Neural progenitor cell (in vitro differentiated cells): ENCODE measurements at regions not wholly inside any gene's neighbourhood (a gene's known extent, or its start where the extent isn't known, plus 50 kb on each side); places are given as distances from the start of the nearest gene placed in this dataset.

Experiments
- CTCF ChIP-seq: fragments of 200-600 bp; sonication (generic); IDR thresholded peaks from 2 replicates; pipeline ENCODE4 v1.5.1; 2017; ENCODE audit warnings: antibody characterized with exemption, mild to moderate bottlenecking
- EZH2 ChIP-seq: fragments of 200-600 bp; sonication (generic); IDR thresholded peaks from 2 replicates; pipeline ENCODE4 v1.6.1; 2017; ENCODE audit warnings: antibody characterized with exemption, mild to moderate bottlenecking, moderate library complexity
- EZH2phosphoT487 ChIP-seq: fragments of 200-600 bp; sonication (generic); IDR thresholded peaks from 2 replicates; pipeline ENCODE4 v1.6.1; 2017; ENCODE audit warnings: antibody characterized with exemption

- TF ChIP-seq CTCF, result no peak
- no peak for TF ChIP-seq EZH2
- TF ChIP-seq EZH2phosphoT487, result no peak
These were observed 78.8 kb upstream of the BOC start for GRCh38 chr3:113132571-113132996.
